A673 (cell line): ENCODE measurements at regions not wholly inside any gene's neighbourhood (a gene's known extent, or its start where the extent isn't known, plus 50 kb on each side); places are given as distances from the start of the nearest gene placed in this dataset.

Source experiments
- BruUV-seq: library from RNA; stranded (reverse); fragments of 400-500 nt; replicated peaks from 2 replicates; lab custom pipeline; 2021; lab: Mats Ljungman, UMichigan
- CTCF ChIA-PET: fragments of 300-600 bp; sonication (Branson Sonifier 250); formaldehyde crosslinking; loops from one replicate; lab custom pipeline; 2022; ENCODE audit warnings: antibody characterized with exemption; lab: Charles Lee
- POLR2A ChIA-PET: fragments of 300-600 bp; sonication (Branson Sonifier 250); formaldehyde crosslinking; loops from one replicate; lab custom pipeline; 2022; ENCODE audit warnings: antibody characterized with exemption; ENCODE audit not compliant: low non-redundant PET; lab: Charles Lee
- DNase-seq: peaks from one replicate; pipeline ENCODE4 v3.0.0-alpha.2; 2015; ENCODE audit warnings: low spot score
- H3K27ac ChIP-seq: fragments of 200-600 bp; sonication (generic); 2 replicates; pipeline ENCODE4 v1.5.1; 2016; ENCODE audit warnings: mixed run types, low read depth, mild to moderate bottlenecking, mixed read lengths, antibody characterized with exemption, low read length; ENCODE audit not compliant: poor library complexity, severe bottlenecking
- H3K27me3 ChIP-seq: fragments of 200-600 bp; sonication (generic); replicated peaks from 2 replicates; pipeline ENCODE4 v1.6.1; 2017; ENCODE audit warnings: mixed run types, low read depth, mild to moderate bottlenecking, mixed read lengths, antibody characterized with exemption, low read length; ENCODE audit not compliant: insufficient read depth, poor library complexity
- H3K36me3 ChIP-seq: fragments of 200-600 bp; sonication (generic); 2 replicates; pipeline ENCODE4 v1.6.1; 2016; ENCODE audit warnings: mixed run types, mild to moderate bottlenecking, mixed read lengths, antibody characterized with exemption, low read length; ENCODE audit not compliant: insufficient read depth, poor library complexity, severe bottlenecking
- H3K4me1 ChIP-seq: fragments of 200-600 bp; sonication (generic); 2 replicates; pipeline ENCODE4 v1.6.1; 2017; ENCODE audit warnings: mixed run types, mild to moderate bottlenecking, mixed read lengths, antibody characterized with exemption, low read length; ENCODE audit not compliant: insufficient read depth, poor library complexity, severe bottlenecking
- H3K4me3 ChIP-seq: fragments of 200-600 bp; sonication (generic); 2 replicates; pipeline ENCODE4 v1.5.1; 2016; ENCODE audit warnings: low read depth, mixed run types, mild to moderate bottlenecking, mixed read lengths, low read length; ENCODE audit not compliant: poor library complexity, severe bottlenecking
- H3K9me3 ChIP-seq: fragments of 200-600 bp; sonication (generic); 2 replicates; pipeline ENCODE4 v1.6.1; 2016; ENCODE audit warnings: mixed run types, low read depth, mild to moderate bottlenecking, mixed read lengths, antibody characterized with exemption, low read length; ENCODE audit not compliant: poor library complexity, severe bottlenecking
- EZH2 ChIP-seq: fragments of 200-600 bp; sonication (generic); IDR thresholded peaks from 2 replicates; pipeline ENCODE4 v1.6.1; 2017; ENCODE audit warnings: borderline replicate concordance, low read depth, mild to moderate bottlenecking, mixed read lengths, antibody characterized with exemption, low read length; ENCODE audit not compliant: poor library complexity, severe bottlenecking
- intact Hi-C: fragments of 100-400 bp; cut with micrococcal nuclease; formaldehyde crosslinking; loops from one replicate; pipeline ENCODE4 v1.10.0; 2022; ENCODE audit not compliant: unreplicated experiment
- TF ChIP-seq, protein P1 (sequence below): fragments of 300-800, 200-600 bp; sonication (generic); conservative IDR thresholded peaks from 2 replicates; pipeline ENCODE4 v1.5.1; 2017; ENCODE audit warnings: low read depth, mild to moderate bottlenecking, antibody characterized with exemption, low read length, moderate library complexity, mixed read lengths

DNA sequence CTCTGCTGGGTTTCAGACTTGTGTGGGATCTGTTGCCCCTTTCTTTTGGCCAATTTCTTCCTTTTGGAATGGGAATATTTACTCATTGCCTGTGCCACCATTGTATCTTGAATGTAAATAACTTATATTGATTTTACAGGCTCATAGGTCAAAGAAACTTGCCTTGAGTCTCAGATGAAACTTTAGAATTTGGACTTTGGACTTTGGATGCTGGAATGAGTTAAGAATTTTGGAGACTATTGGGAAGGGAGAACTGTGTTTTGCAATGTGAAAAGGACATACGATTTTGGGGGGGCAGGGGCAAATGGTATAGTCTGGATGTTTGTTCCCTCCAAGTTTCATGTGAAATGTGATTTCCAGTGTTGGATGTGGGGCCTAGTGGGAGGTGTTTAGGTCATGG, 62.6 kb upstream of the TNFRSF21 start:
- Histone ChIP-seq H3K27me3 (no peaks in the 10 kb centered on the region), H3K27ac (no peak overlapping the region), H3K36me3 (no peaks in the 10 kb centered on the region), H3K4me3 (no peak overlapping the region), H3K4me1 (no peaks in the 10 kb centered on the region), H3K9me3 (no peaks in the 10 kb centered on the region)
- no TSS peak for BruUV-seq
- intact Hi-C loops = no loop called here
- CTCF ChIA-PET = no interaction called here
- TF ChIP-seq, protein P1, sequence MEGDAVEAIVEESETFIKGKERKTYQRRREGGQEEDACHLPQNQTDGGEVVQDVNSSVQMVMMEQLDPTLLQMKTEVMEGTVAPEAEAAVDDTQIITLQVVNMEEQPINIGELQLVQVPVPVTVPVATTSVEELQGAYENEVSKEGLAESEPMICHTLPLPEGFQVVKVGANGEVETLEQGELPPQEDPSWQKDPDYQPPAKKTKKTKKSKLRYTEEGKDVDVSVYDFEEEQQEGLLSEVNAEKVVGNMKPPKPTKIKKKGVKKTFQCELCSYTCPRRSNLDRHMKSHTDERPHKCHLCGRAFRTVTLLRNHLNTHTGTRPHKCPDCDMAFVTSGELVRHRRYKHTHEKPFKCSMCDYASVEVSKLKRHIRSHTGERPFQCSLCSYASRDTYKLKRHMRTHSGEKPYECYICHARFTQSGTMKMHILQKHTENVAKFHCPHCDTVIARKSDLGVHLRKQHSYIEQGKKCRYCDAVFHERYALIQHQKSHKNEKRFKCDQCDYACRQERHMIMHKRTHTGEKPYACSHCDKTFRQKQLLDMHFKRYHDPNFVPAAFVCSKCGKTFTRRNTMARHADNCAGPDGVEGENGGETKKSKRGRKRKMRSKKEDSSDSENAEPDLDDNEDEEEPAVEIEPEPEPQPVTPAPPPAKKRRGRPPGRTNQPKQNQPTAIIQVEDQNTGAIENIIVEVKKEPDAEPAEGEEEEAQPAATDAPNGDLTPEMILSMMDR = no peak
- no peak for TF ChIP-seq EZH2
- POLR2A ChIA-PET = no interaction called here
- no peak for DNase-seq

- POLR2A ChIA-PET = no interaction called here
- H3K4me3 ChIP-seq = no peak overlapping the region
- no TSS peak for BruUV-seq
- intact Hi-C loops = no loop called here
- H3K27ac ChIP-seq = no peak overlapping the region
- H3K9me3 ChIP-seq = no peaks in the 10 kb centered on the region
- H3K27me3 ChIP-seq = peaks cover 3% of the 10 kb centered on the region
- no peaks in the 10 kb centered on the region for H3K4me1 ChIP-seq
- no peak for TF ChIP-seq EZH2
- TF ChIP-seq, protein P1 = no peak
- no peak for DNase-seq
- H3K36me3 ChIP-seq = no peaks in the 10 kb centered on the region
- CTCF ChIA-PET = no interaction called here
Measured at GRCh38 chr6:47375426-47375825, 65.7 kb upstream of the TNFRSF21 start.

DNA sequence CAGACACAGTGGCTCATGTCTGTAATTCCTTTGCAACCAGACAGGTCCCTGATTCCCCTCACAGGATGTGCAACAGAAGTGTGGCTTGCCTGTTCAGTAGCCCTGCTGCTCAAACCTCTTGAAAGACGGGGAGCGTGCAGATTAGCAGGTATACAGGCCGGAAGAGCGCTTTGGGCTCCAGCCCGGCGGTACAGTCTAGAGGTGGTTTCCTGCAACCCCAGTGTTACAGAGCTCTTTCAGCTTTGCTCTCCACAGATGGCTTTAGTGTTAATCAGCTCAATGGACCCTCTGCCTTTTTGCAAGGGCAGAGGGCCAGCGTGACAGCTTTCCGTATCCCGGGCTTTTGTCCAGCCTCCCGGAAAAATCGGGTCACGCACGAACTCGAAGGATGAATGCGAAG, 67.2 kb upstream of the TNFRSF21 start:
- Histone ChIP-seq H3K27ac (no peak overlapping the region), H3K27me3 (peaks cover 3% of the 10 kb centered on the region), H3K4me3 (no peak overlapping the region), H3K9me3 (no peaks in the 10 kb centered on the region), H3K4me1 (no peaks in the 10 kb centered on the region), H3K36me3 (no peaks in the 10 kb centered on the region)
- TF ChIP-seq, protein P1 = no peak
- TF ChIP-seq EZH2 = no peak
- intact Hi-C loops = no loop called here
- no TSS peak for BruUV-seq
- no peak for DNase-seq
- ChIA-PET POLR2A (no interaction called here), CTCF (no interaction called here)
